ENCODE measurements at regions not wholly inside any gene's neighbourhood (a gene's known extent, or its start where the extent isn't known, plus 50 kb on each side); places are given as distances from the start of the nearest gene placed in this dataset.

DNA sequence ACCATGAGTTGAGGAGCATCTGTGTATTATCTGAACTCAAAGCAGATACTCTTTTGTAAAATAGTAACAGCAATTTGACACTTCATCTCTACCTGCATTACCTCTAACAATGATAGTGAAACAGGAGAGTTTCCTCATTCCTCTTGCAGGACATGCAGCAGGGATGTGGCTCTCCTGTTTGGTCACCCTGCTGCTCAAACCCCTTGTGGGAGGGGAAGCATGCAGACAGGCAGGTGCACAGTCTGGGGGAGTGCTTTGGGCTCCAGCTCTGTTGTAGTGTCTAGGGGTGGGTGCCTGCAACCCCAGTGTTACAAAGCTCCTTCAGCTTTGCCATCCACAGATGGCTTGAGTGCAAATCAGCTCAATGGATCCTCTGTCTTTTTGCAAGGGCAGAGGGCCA is 827.6 kb downstream of the DACH1 start:
- Histone ChIP-seq H3K27ac (ENCODE audit: low read depth, low read length) (no peak overlapping the region), H3K36me3 (ENCODE audit: control insufficient read depth, insufficient read depth, low read length) (no peaks in the 10 kb centered on the region), H3K9ac (ENCODE audit: extremely low read depth, low read length, poor library complexity, severe bottlenecking) (no peak overlapping the region), H3K4me3 (ENCODE audit: low read length) (no peak overlapping the region), H3K9me3 (ENCODE audit: control insufficient read depth, low read length) (no peaks in the 10 kb centered on the region), H3K4me1 (ENCODE audit: control insufficient read depth, insufficient read depth, low read length) (no peaks in the 10 kb centered on the region), H3K27me3 (ENCODE audit: control insufficient read depth, insufficient read depth, low read length, poor library complexity, severe bottlenecking) (no peaks in the 10 kb centered on the region)
- peaks cover 5% of the 10 kb centered on the region for H3K9me3 Mint-ChIP-seq
- peaks cover 7% of the 10 kb centered on the region for H3K4me1 Mint-ChIP-seq
- no peak overlapping the region for H3K4me3 Mint-ChIP-seq
- TF ChIP-seq, protein P1, sequence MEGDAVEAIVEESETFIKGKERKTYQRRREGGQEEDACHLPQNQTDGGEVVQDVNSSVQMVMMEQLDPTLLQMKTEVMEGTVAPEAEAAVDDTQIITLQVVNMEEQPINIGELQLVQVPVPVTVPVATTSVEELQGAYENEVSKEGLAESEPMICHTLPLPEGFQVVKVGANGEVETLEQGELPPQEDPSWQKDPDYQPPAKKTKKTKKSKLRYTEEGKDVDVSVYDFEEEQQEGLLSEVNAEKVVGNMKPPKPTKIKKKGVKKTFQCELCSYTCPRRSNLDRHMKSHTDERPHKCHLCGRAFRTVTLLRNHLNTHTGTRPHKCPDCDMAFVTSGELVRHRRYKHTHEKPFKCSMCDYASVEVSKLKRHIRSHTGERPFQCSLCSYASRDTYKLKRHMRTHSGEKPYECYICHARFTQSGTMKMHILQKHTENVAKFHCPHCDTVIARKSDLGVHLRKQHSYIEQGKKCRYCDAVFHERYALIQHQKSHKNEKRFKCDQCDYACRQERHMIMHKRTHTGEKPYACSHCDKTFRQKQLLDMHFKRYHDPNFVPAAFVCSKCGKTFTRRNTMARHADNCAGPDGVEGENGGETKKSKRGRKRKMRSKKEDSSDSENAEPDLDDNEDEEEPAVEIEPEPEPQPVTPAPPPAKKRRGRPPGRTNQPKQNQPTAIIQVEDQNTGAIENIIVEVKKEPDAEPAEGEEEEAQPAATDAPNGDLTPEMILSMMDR (conservative IDR thresholded peaks at IDR 0.05), result no peak
- no peak overlapping the region for H3K27ac Mint-ChIP-seq
- H3K36me3 Mint-ChIP-seq (ENCODE audit: low read depth), result no peaks in the 10 kb centered on the region
- no peak for DNase-seq
- peaks cover 28% of the 10 kb centered on the region for H3K27me3 Mint-ChIP-seq (ENCODE audit: insufficient read depth)

DNA sequence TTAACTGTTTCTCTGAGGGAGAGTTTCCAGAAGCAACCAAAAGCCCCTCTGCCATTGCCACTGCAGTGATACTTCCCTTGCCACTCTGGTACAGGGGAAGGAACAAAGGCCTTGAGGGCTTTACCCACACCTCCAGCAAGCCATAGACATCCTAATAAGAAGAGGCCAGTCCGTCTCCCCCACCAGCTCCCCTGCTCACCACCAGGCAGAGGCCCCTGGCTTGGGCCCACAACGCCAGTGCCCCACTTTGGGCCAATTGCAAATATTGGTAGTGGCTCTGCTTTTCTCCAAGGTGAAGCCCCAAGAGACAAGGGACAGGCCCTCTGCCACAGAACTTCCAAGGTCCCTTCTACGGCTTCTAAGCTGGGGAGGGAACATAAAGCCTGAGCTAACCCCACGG is 833.0 kb downstream of the DACH1 start:
- H3K9me3 Mint-ChIP-seq, result peaks cover 27% of the 10 kb centered on the region
- peaks cover 5% of the 10 kb centered on the region for H3K4me1 ChIP-seq (ENCODE audit: control insufficient read depth, insufficient read depth, low read length)

DNA sequence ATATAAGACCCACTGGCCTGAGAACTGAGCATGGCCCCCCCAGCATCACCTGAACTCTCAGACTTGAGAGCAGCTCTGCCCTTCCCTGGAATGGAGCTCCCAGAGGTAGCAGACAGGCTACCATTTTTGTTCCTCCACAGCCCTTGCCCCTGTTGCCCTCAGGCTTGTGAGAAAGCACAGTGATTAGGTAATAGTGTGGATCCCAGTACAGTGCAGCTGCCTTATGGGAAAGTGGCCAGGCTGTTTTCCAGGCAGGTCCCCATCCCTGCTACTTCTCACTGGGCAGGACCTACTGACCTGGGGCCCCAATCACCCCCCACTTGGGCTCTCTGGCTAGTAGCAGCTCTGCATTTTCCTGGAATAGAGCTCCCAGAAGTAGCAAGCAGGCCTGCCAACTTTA is 834.0 kb downstream of the DACH1 start:
- H3K27ac ChIP-seq (ENCODE audit: low read depth, low read length), result no peak overlapping the region
- TF ChIP-seq, protein P1 (conservative IDR thresholded peaks at IDR 0.05), result no peak
- no peak overlapping the region for H3K4me3 ChIP-seq (ENCODE audit: low read length)
- Mint-ChIP-seq H3K36me3 (ENCODE audit: low read depth) (peaks cover 15% of the 10 kb centered on the region), H3K4me3 (no peak overlapping the region), H3K27ac (no peak overlapping the region), H3K4me1 (peaks cover 16% of the 10 kb centered on the region), H3K27me3 (ENCODE audit: insufficient read depth) (peaks cover 77% of the 10 kb centered on the region), H3K9me3 (peaks cover 37% of the 10 kb centered on the region)
- H3K9ac ChIP-seq (ENCODE audit: extremely low read depth, low read length, poor library complexity, severe bottlenecking), result no peak overlapping the region
- peaks cover 5% of the 10 kb centered on the region for H3K4me1 ChIP-seq (ENCODE audit: control insufficient read depth, insufficient read depth, low read length)
- peaks cover 24% of the 10 kb centered on the region for H3K9me3 ChIP-seq (ENCODE audit: control insufficient read depth, low read length)
- no peaks in the 10 kb centered on the region for H3K27me3 ChIP-seq (ENCODE audit: control insufficient read depth, insufficient read depth, low read length, poor library complexity, severe bottlenecking)
- no peak for DNase-seq
- H3K36me3 ChIP-seq (ENCODE audit: control insufficient read depth, insufficient read depth, low read length), result no peaks in the 10 kb centered on the region

More for the DNA sequence above, 833.0 kb downstream of the DACH1 start:
- Histone ChIP-seq H3K27ac (ENCODE audit: low read depth, low read length) (no peak overlapping the region), H3K27me3 (ENCODE audit: control insufficient read depth, insufficient read depth, low read length, poor library complexity, severe bottlenecking) (no peaks in the 10 kb centered on the region), H3K36me3 (ENCODE audit: control insufficient read depth, insufficient read depth, low read length) (no peaks in the 10 kb centered on the region), H3K9me3 (ENCODE audit: control insufficient read depth, low read length) (peaks cover 14% of the 10 kb centered on the region), H3K4me3 (ENCODE audit: low read length) (no peak overlapping the region), H3K9ac (ENCODE audit: extremely low read depth, low read length, poor library complexity, severe bottlenecking) (no peak overlapping the region)
- peaks cover 16% of the 10 kb centered on the region for H3K4me1 Mint-ChIP-seq
- no peak overlapping the region for H3K4me3 Mint-ChIP-seq
- no peak overlapping the region for H3K27ac Mint-ChIP-seq
- TF ChIP-seq, protein P1 (conservative IDR thresholded peaks at IDR 0.05), result no peak
- 91 to 100% methylated on average over 1 to 4 of the region's 4 CpGs for WGBS, 2 experiments (ENCODE audit: insufficient coverage in 1 of 2, insufficient read length in 1 of 2)
- peaks cover 11% of the 10 kb centered on the region for H3K36me3 Mint-ChIP-seq (ENCODE audit: low read depth)
- peaks cover 70% of the 10 kb centered on the region for H3K27me3 Mint-ChIP-seq (ENCODE audit: insufficient read depth)
- no peak for DNase-seq

All from endodermal cell (in vitro differentiated cells).